SK-N-MC (cell line): ENCODE measurements at regions not wholly inside any gene's neighbourhood (a gene's known extent, or its start where the extent isn't known, plus 50 kb on each side); places are given as distances from the start of the nearest gene placed in this dataset.

Experiments used
- EZH2 ChIP-seq: fragments of 200-600 bp; sonication (generic); IDR thresholded peaks from one replicate; pipeline ENCODE4 v1.6.1; 2017; ENCODE audit warnings: antibody characterized with exemption
- FOXP2 ChIP-seq: optimal IDR thresholded peaks from 2 replicates; pipeline ENCODE3; 2011; ENCODE audit warnings: mild to moderate bottlenecking, moderate library complexity; ENCODE audit not compliant: insufficient read depth; ENCODE audit errors: extremely low read length, control extremely low read depth
- POLR2AphosphoS5 ChIP-seq: IDR thresholded peaks from 2 replicates; pipeline ENCODE4 v1.6.1; 2012; ENCODE audit warnings: mild to moderate bottlenecking, low read depth, low read length, borderline replicate concordance

GRCh38 chr22:22759889-22760546 lies 115.6 kb downstream of the GGTLC2 start:
- no peak for TF ChIP-seq EZH2
- TF ChIP-seq POLR2AphosphoS5 = no peak
- TF ChIP-seq FOXP2 = no peak
